Mucosa of rectum (tissue), 2 donors: ENCODE measurements at regions not wholly inside any gene's neighbourhood (a gene's known extent, or its start where the extent isn't known, plus 50 kb on each side); places are given as distances from the start of the nearest gene placed in this dataset.
A peak's percentile ranks its signal among the peaks of the same experiment; 100 is the strongest.

ENCODE experiments used
- H3K27ac ChIP-seq, 2 donors: one replicate each; pipeline ENCODE4 v1.7.0; 2013; ENCODE audit warnings: inconsistent platforms in 2 of 2, low read depth in 2 of 2, low read length in 2 of 2
- H3K27me3 ChIP-seq, 2 donors: one replicate each; pipeline ENCODE4 v1.7.0; 2013; ENCODE audit warnings: low read length in 2 of 2; ENCODE audit not compliant: control insufficient read depth in 2 of 2, insufficient read depth in 2 of 2
- H3K36me3 ChIP-seq, 2 donors: one replicate each; pipeline ENCODE4 v1.7.0; 2013; ENCODE audit warnings: low read length in 2 of 2; ENCODE audit not compliant: control insufficient read depth in 2 of 2, insufficient read depth in 2 of 2
- H3K4me1 ChIP-seq, 2 donors: one replicate each; pipeline ENCODE4 v1.7.0; 2013; ENCODE audit warnings: low read length in 2 of 2, mild to moderate bottlenecking in 1 of 2; ENCODE audit not compliant: control insufficient read depth in 2 of 2, insufficient read depth in 2 of 2
- H3K4me3 ChIP-seq, 2 donors: one replicate each; pipeline ENCODE4 v1.7.0; 2013; ENCODE audit warnings: low read length in 2 of 2
- H3K9ac ChIP-seq, 2 donors: one replicate each; pipeline ENCODE4 v1.7.0; 2013; ENCODE audit warnings: low read length in 2 of 2, low read depth in 1 of 2, mild to moderate bottlenecking in 1 of 2
- H3K9me3 ChIP-seq, 2 donors: one replicate each; pipeline ENCODE4 v1.7.0; 2013; ENCODE audit warnings: low read length in 2 of 2; ENCODE audit not compliant: control insufficient read depth in 2 of 2
- donor health status: healthy.
- donor health status: Normal muscosa, but diverticular disease.

DNA sequence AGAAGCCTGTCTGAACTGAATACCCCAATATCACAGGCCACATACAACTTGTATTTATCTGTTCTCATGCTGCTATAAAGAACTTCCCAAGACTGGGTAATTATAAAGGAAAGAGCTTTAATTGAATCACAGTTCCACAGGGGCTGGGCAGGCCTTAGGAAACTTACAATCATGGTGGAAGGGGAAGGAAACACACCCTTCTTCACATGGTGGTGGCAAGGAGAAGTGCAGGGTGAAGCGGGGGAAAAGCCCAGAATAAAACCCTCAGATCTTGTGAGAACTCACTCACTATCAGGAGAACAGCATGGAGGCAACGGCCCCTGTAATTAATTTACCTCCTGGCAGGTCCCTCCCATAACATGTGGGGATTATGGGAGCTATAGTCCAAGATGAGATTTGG lies 50.3 kb upstream of the FNDC1 start:
- no peak overlapping the region for H3K27ac ChIP-seq
- no peaks in the 10 kb centered on the region for H3K27me3 ChIP-seq
- no peak overlapping the region for H3K4me3 ChIP-seq
- no peaks in the 10 kb centered on the region for H3K36me3 ChIP-seq
- H3K4me1 ChIP-seq, result no peaks in the 10 kb centered on the region
- no peaks in the 10 kb centered on the region for H3K9me3 ChIP-seq
- H3K9ac ChIP-seq, result no peak overlapping the region

DNA sequence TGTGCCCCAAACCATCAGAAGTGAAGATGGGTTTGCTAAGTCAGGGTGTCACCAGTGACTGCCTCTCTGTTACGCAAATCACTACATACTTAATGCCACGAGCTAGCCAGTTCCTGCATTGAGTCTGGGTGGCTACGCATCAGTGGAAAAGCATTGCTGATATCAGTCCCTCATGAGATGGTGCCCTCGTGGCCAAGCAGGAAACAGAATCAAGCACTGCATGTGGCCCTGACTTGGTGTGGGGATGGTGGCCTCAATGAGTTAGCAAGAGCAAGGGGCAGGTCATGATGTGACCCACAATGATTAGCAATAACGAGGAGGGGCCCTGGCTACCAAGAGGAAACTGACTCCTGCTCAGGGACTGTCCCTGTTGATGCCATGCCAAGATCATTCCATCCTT lies 51.6 kb upstream of the FNDC1 start:
- no peaks in the 10 kb centered on the region for H3K27me3 ChIP-seq
- H3K36me3 ChIP-seq, result no peaks in the 10 kb centered on the region
- H3K9me3 ChIP-seq, result no peaks in the 10 kb centered on the region
- no peak overlapping the region for H3K4me3 ChIP-seq
- H3K9ac ChIP-seq, result no peak overlapping the region
- peak overlapping the region; percentile 39 to 44 for H3K27ac ChIP-seq
- H3K4me1 ChIP-seq, result no peaks in the 10 kb centered on the region

DNA sequence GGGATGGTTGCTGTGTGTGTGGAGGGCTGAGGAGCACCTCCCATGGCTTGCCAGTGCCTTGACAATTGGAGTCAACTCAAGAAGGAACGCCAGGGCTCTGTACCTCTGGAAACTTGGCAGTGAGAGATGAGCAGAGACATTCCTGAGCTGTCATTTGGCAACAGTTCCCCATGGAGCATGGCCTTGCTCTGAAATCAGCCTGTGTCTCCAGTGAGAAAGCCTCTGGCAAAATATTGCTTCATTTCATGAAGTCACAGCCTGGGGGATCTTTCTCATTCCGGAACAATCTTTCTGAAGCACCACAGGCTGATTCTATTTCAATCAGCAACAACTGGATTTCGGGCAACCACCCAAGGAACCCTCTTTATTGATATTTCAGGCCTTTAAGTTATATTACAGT lies 52.2 kb upstream of the FNDC1 start:
- no peaks in the 10 kb centered on the region for H3K27me3 ChIP-seq
- peak overlapping the region; percentile 39 to 44 for H3K27ac ChIP-seq
- H3K36me3 ChIP-seq, result no peaks in the 10 kb centered on the region
- no peaks in the 10 kb centered on the region for H3K4me1 ChIP-seq
- H3K4me3 ChIP-seq, result no peak overlapping the region
- peak overlapping the region in 1 of 2 donors; percentile 31 for H3K9ac ChIP-seq
- no peaks in the 10 kb centered on the region for H3K9me3 ChIP-seq

DNA sequence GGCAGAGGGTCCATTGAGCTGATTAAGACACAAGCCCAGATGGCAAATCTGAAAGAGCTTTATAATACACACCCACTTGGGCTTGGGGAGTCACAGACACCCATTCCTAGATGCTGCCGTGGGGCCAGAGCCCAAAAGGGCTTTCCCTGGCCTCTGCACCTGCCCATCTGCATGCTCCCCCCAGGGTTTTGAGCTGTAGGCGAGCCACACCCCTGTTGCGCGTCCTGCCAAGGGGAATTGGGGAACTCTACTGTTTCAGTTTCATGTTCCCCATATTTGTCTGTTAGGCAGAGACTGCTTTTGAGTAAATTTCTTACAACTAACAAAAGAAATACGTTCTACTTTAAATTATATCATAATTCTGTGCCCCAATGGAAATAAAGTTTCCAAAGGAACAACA lies 52.9 kb upstream of the FNDC1 start:
- Histone ChIP-seq H3K9ac (no peak overlapping the region), H3K4me3 (no peak overlapping the region), H3K27ac (peak overlapping the region in 1 of 2 donors; percentile 44), H3K9me3 (no peaks in the 10 kb centered on the region), H3K4me1 (no peaks in the 10 kb centered on the region), H3K27me3 (no peaks in the 10 kb centered on the region), H3K36me3 (no peaks in the 10 kb centered on the region)

DNA sequence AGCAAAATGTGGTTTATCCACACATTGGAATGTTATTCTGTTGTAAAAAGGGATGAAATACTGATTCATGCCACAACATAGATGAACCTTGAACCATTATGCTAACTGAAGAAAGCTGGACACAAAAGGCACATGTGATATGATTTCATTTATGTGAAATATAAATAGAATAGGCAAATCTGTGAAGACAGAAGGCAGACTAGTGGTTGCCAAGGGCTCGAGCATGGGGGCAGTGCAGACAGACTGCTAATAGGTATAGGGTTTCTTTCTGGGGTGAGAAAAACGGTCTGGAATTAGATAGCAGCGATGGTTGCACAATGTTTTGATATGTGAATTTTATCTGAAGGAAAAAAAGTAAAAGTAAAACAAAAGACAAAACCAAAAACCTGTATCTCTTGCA lies 54.6 kb upstream of the FNDC1 start:
- no peaks in the 10 kb centered on the region for H3K27me3 ChIP-seq
- no peak overlapping the region for H3K27ac ChIP-seq
- H3K36me3 ChIP-seq, result no peaks in the 10 kb centered on the region
- H3K4me3 ChIP-seq, result no peak overlapping the region
- H3K4me1 ChIP-seq, result no peaks in the 10 kb centered on the region
- no peak overlapping the region for H3K9ac ChIP-seq
- H3K9me3 ChIP-seq, result no peaks in the 10 kb centered on the region

DNA sequence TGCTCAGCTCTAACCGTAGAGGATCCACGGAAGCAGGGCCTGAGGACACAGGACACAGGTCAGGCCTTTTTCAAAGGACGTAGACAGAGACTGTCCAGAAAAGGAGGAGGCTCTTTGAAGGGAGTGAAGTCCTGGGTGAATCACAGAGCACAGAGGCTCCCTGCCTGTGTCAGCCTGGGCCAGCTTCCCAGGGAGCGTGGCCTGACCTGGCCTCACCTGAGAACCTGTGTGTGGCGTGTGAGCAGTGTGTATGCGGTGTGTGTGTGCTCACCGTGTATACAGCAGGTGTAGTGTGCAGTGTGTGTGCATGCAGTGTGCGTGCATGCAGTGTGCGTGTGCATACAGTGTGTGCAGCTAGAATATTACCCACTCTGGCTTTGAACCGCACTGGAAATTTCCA lies 56.0 kb upstream of the FNDC1 start:
- Histone ChIP-seq H3K4me3 (no peak overlapping the region), H3K27me3 (no peaks in the 10 kb centered on the region), H3K27ac (no peak overlapping the region), H3K9ac (no peak overlapping the region), H3K4me1 (no peaks in the 10 kb centered on the region), H3K36me3 (no peaks in the 10 kb centered on the region), H3K9me3 (no peaks in the 10 kb centered on the region)

DNA sequence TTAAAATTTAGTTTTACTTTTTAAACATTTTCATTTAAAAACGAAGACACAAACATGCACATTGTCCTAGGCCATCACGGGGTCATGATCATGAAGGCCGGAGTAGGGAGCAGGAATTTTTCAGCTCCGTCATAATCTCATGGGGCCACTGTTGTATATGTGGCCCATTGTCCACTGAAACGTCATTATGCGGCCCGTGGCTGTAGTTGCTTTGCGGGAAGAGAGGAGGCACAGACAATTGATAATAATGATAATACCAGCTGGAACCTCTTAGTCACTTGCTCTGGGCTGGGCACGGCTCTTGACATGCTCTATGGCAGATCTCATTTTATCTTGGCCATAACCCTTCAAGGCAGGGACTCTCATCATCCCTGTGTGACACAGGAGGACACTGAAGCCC lies 56.5 kb upstream of the FNDC1 start:
- no peaks in the 10 kb centered on the region for H3K36me3 ChIP-seq
- no peak overlapping the region for H3K27ac ChIP-seq
- H3K9ac ChIP-seq, result no peak overlapping the region
- no peaks in the 10 kb centered on the region for H3K9me3 ChIP-seq
- H3K4me3 ChIP-seq, result no peak overlapping the region
- H3K27me3 ChIP-seq, result no peaks in the 10 kb centered on the region
- H3K4me1 ChIP-seq, result no peaks in the 10 kb centered on the region

DNA sequence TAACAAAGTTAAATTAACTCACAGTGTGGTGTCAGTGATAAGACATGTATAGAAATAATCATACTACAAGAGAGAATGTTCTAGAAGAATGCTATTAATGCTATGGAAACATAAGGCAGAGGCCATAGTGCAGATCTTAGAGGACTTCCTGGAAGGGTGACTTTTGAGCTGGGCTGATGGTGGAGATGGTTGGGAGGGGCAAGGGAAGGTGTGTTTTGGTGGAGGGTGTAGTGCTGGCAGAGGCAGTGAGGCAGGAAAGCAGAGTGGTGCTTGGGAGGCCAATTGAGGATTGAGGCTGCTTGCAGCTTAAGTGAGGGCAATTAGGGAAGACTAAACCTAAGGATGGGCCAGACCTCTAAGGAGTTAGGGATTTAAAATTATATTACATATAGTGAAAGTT lies 58.5 kb upstream of the FNDC1 start:
- Histone ChIP-seq H3K9ac (no peak overlapping the region), H3K4me1 (peaks cover 0 to 6% of the 10 kb centered on the region in 2 donors), H3K4me3 (no peak overlapping the region), H3K36me3 (no peaks in the 10 kb centered on the region), H3K9me3 (no peaks in the 10 kb centered on the region), H3K27me3 (no peaks in the 10 kb centered on the region), H3K27ac (no peak overlapping the region)

DNA sequence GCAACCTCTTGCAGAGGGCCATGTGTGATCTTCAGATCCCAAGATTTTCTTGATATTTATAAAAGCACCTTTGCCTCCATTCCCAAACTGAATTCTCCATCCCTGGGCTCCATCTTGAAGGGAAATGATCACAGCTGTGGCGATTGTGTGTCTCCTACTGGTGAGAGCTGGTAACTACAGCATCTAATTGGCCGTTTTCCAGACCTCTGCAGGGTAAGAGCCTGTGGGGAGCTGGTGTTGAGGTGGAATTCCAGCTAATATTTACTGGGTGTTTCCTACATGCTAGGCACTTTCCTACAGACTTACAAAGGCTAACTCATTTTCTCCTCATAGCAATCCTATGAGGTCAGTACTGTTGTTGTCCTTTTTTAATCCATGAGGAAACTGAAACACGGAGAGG lies 59.2 kb upstream of the FNDC1 start:
- H3K36me3 ChIP-seq, result no peaks in the 10 kb centered on the region
- H3K4me3 ChIP-seq, result no peak overlapping the region
- H3K27me3 ChIP-seq, result no peaks in the 10 kb centered on the region
- H3K27ac ChIP-seq, result no peak overlapping the region
- peaks cover 0 to 6% of the 10 kb centered on the region in 2 donors for H3K4me1 ChIP-seq
- no peak overlapping the region for H3K9ac ChIP-seq
- no peaks in the 10 kb centered on the region for H3K9me3 ChIP-seq

DNA sequence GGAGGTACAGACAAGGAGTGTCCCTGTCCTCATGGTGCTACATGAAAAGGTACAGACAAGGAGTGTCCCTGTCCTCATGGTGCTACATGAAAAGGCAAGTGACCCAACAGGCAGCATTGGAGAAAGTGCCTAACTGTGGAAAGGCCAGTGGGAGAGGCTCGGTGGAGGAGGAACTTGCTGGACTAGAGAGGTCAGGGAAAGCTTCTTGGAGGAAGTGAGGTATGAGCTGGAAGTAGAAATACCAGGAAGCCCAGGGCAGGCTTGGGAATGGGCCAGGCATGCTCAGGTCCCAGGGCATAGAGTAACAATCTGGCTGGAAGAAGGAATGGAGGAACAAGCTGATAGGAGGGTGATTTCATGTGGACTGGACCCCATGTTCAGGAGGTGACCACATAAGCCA lies 59.8 kb upstream of the FNDC1 start:
- H3K4me3 ChIP-seq, result no peak overlapping the region
- H3K27ac ChIP-seq, result no peak overlapping the region
- H3K4me1 ChIP-seq, result peaks cover 0 to 9% of the 10 kb centered on the region in 2 donors
- H3K36me3 ChIP-seq, result no peaks in the 10 kb centered on the region
- H3K9ac ChIP-seq, result no peak overlapping the region
- H3K27me3 ChIP-seq, result no peaks in the 10 kb centered on the region
- no peaks in the 10 kb centered on the region for H3K9me3 ChIP-seq

DNA sequence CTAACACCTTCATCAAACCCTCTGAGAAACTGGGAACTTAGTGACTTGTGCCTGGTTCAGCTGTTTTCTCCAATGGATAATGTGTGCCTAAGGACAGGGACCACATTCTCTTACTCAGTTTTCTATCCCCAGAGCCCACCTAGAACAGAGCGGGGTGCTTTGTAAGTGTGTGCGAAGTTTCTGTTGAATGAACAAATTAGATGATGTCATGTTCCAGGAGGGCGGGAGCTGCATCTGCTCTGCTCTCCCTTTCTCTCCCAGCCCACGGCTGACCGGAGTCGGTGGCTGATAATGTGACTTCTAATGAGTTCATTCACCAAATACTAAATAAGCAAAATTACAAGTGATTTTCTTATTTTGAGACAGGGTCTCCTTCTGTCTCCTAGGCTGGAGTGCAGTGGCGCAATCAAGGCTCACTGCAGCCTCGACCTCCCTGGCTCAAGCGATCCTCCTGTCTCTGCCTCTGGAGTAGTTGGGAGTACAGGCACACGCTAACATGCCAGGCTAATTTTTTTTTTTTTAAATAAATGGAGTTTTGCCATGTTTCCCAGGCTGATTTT lies 60.7 kb upstream of the FNDC1 start:
- H3K4me1 ChIP-seq, result peaks cover 0 to 11% of the 10 kb centered on the region in 2 donors
- H3K27me3 ChIP-seq, result no peaks in the 10 kb centered on the region

More for the DNA sequence above, 60.7 kb upstream of the FNDC1 start:
- no peak overlapping the region for H3K4me3 ChIP-seq
- H3K27ac ChIP-seq, result no peak overlapping the region
- no peaks in the 10 kb centered on the region for H3K36me3 ChIP-seq
- no peak overlapping the region for H3K9ac ChIP-seq
- H3K9me3 ChIP-seq, result no peaks in the 10 kb centered on the region
